RWPE2 (cell line): ENCODE measurements at regions not wholly inside any gene's neighbourhood (a gene's known extent, or its start where the extent isn't known, plus 50 kb on each side); places are given as distances from the start of the nearest gene placed in this dataset.

ENCODE experiments used
- ATAC-seq: fragments of 200-7000 bp; cut with Tn5 transposase; 3 replicates; pipeline ENCODE4 v1.9.1; 2021; ENCODE audit warnings: low read depth
- DNase-seq: peaks from one replicate; pipeline ENCODE4 v3.0.0-alpha.2; 2020; ENCODE audit warnings: low spot score
- H3K27ac ChIP-seq: fragments of 450-650 bp; 2 replicates; pipeline ENCODE4 v1.5.1; 2017; ENCODE audit warnings: mild to moderate bottlenecking; ENCODE audit not compliant: poor library complexity, severe bottlenecking
- H3K27me3 ChIP-seq: fragments of 250-450 bp; sonication (Bioruptor Pico); 2 replicates; pipeline ENCODE4 v1.5.1; 2021; ENCODE audit warnings: mild to moderate bottlenecking, moderate library complexity; ENCODE audit not compliant: insufficient read depth, poor library complexity, severe bottlenecking
- H3K36me3 ChIP-seq: fragments of 250-450 bp; sonication (Bioruptor Pico); 2 replicates; pipeline ENCODE4 v1.5.1; 2020; ENCODE audit warnings: low read depth, mild to moderate bottlenecking, moderate library complexity
- H3K4me1 ChIP-seq: fragments of 250-450 bp; sonication (Bioruptor Pico); 2 replicates; pipeline ENCODE4 v1.5.1; 2021; ENCODE audit warnings: mild to moderate bottlenecking, moderate library complexity; ENCODE audit not compliant: insufficient read depth, poor library complexity, severe bottlenecking
- H3K4me3 ChIP-seq: fragments of 250-450 bp; sonication (Bioruptor Pico); 2 replicates; pipeline ENCODE4 v1.5.1; 2021; ENCODE audit warnings: mild to moderate bottlenecking, moderate library complexity; ENCODE audit not compliant: severe bottlenecking
- H3K9me3 ChIP-seq: fragments of 250-450 bp; sonication (Bioruptor Pico); 2 replicates; pipeline ENCODE4 v1.5.1; 2021; ENCODE audit warnings: mild to moderate bottlenecking, moderate library complexity; ENCODE audit not compliant: severe bottlenecking
- CTCF ChIP-seq: fragments of 450-650 bp; IDR thresholded peaks from one replicate; pipeline ENCODE4 v1.5.1; 2017; ENCODE audit warnings: mild to moderate bottlenecking, moderate library complexity; ENCODE audit not compliant: poor library complexity, severe bottlenecking

DNA sequence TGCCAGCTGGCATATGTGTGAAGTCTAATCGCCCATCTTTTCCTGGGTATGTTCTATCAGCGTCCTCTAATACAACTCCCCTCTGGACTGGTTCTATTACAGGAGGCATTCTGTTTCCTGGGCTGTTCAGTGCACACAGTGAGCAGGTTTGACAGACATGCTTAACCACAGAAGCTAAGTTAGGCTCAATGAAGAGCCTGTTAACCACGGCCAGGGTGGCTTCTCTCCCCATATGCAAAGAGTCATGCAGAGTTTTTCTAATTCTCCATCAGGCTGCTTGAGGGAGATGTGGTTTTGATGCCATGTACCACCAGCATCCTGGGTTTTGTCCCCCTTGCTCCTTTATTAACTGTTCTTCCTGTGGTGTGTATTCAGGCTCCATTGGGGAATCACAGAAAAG is 57.2 kb upstream of the ALOX12 start:
- no peak for ATAC-seq
- H3K9me3 ChIP-seq = no peaks in the 10 kb centered on the region

DNA sequence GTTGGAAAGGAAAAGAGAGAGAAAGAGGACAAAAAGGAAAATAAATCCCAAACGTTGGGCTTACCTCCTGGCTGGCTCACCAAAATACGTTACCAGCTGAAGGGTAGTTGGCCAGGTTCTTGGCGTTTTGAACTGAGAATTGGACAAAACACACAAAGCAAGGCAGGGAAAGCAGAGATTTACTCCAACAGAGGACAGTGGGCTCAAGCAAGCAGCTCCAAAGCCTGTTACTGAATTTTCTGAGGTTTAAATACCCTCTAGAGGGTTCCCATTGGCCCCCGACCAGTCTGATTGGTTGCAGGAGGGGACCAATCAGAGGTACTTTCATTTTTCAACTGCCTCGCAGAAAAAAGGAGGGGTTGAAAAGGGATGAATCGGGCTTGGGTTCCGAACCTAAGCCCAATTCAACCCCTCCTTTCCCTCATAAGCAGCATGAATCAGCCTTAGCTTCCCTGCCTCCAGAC is 55.6 kb upstream of the ALOX12 start:
- Histone ChIP-seq H3K27ac (no peak overlapping the region), H3K4me1 (peaks cover 3% of the 10 kb centered on the region), H3K9me3 (no peaks in the 10 kb centered on the region), H3K4me3 (no peak overlapping the region), H3K36me3 (no peaks in the 10 kb centered on the region), H3K27me3 (no peaks in the 10 kb centered on the region)
- ATAC-seq (no peak), DNase-seq (no peak)
- no peak for TF ChIP-seq CTCF

More for the DNA sequence above, 57.2 kb upstream of the ALOX12 start:
- no peak overlapping the region for H3K27ac ChIP-seq
- peaks cover 3% of the 10 kb centered on the region for H3K4me1 ChIP-seq
- H3K27me3 ChIP-seq = no peaks in the 10 kb centered on the region
- TF ChIP-seq CTCF = no peak
- no peak for DNase-seq
- no peaks in the 10 kb centered on the region for H3K36me3 ChIP-seq
- H3K4me3 ChIP-seq = no peak overlapping the region

- H3K9me3 ChIP-seq = no peaks in the 10 kb centered on the region
- no peaks in the 10 kb centered on the region for H3K4me1 ChIP-seq
- DNase-seq (no peak), ATAC-seq (no peak)
- no peak for TF ChIP-seq CTCF
- H3K4me3 ChIP-seq = no peak overlapping the region
- H3K27ac ChIP-seq = no peak overlapping the region
- no peaks in the 10 kb centered on the region for H3K36me3 ChIP-seq
- H3K27me3 ChIP-seq = no peaks in the 10 kb centered on the region
Observed at GRCh38 chr17:6941989-6942388, 53.9 kb upstream of the ALOX12 start.

- H3K9me3 ChIP-seq = no peaks in the 10 kb centered on the region
- no peak overlapping the region for H3K27ac ChIP-seq
- ATAC-seq = no peak
- H3K4me3 ChIP-seq = no peak overlapping the region
- H3K36me3 ChIP-seq = no peaks in the 10 kb centered on the region
- no peaks in the 10 kb centered on the region for H3K27me3 ChIP-seq
- TF ChIP-seq CTCF = no peak
- DNase-seq = no peak
- H3K4me1 ChIP-seq = no peaks in the 10 kb centered on the region
Observed at GRCh38 chr17:6943406-6943805, 52.4 kb upstream of the ALOX12 start.
